Hepatocyte (in vitro differentiated cells): ENCODE measurements at regions not wholly inside any gene's neighbourhood (a gene's known extent, or its start where the extent isn't known, plus 50 kb on each side); places are given as distances from the start of the nearest gene placed in this dataset.

ENCODE experiments used
- DNase-seq: peaks from one replicate; pipeline ENCODE4 v3.0.0-alpha.2; 2016; ENCODE audit warnings: low spot score
- H2AFZ ChIP-seq: fragments of 200-600 bp; sonication (generic); 2 replicates; pipeline ENCODE4 v1.6.0; 2016; ENCODE audit warnings: antibody characterized with exemption, mild to moderate bottlenecking
- H3K27ac ChIP-seq: fragments of 200-600 bp; sonication (generic); 2 replicates; pipeline ENCODE4 v1.5.1; 2016; ENCODE audit warnings: mild to moderate bottlenecking
- H3K27me3 ChIP-seq: fragments of 200-600 bp; sonication (generic); 2 replicates; pipeline ENCODE4 v1.6.1; 2016
- H3K36me3 ChIP-seq: fragments of 200-600 bp; sonication (generic); replicated peaks from 2 replicates; pipeline ENCODE4 v1.5.1; 2016; ENCODE audit warnings: low read depth; ENCODE audit not compliant: insufficient read depth
- H3K4me1 ChIP-seq: fragments of 200-600 bp; sonication (generic); 2 replicates; pipeline ENCODE4 v1.5.1; 2016; ENCODE audit warnings: mild to moderate bottlenecking, moderate library complexity; ENCODE audit not compliant: insufficient read depth
- H3K4me2 ChIP-seq: fragments of 200-600 bp; sonication (generic); 2 replicates; pipeline ENCODE4 v1.6.0; 2016
- H3K4me3 ChIP-seq: fragments of 200-600 bp; sonication (generic); 2 replicates; pipeline ENCODE4 v1.5.1; 2016; ENCODE audit warnings: mild to moderate bottlenecking
- H3K79me2 ChIP-seq: fragments of 200-600 bp; sonication (generic); 2 replicates; pipeline ENCODE4 v1.6.0; 2017; ENCODE audit warnings: mild to moderate bottlenecking
- H3K9me2 ChIP-seq: fragments of 200-600 bp; sonication (generic); replicated peaks from 2 replicates; pipeline ENCODE4 v1.6.0; 2017; ENCODE audit warnings: mild to moderate bottlenecking; ENCODE audit not compliant: insufficient read depth
- H3K9me3 ChIP-seq: fragments of 200-600 bp; sonication (generic); 2 replicates; pipeline ENCODE4 v1.5.1; 2016; ENCODE audit warnings: low read depth, mild to moderate bottlenecking
- H4K20me1 ChIP-seq: fragments of 200-600 bp; sonication (generic); 2 replicates; pipeline ENCODE4 v1.6.0; 2016; ENCODE audit warnings: mild to moderate bottlenecking; ENCODE audit not compliant: insufficient read depth, poor library complexity, severe bottlenecking
- EZH2 ChIP-seq: fragments of 200-600 bp; sonication (generic); IDR thresholded peaks from 2 replicates; pipeline ENCODE4 v1.6.1; 2016; ENCODE audit warnings: antibody characterized with exemption, mild to moderate bottlenecking, borderline replicate concordance
- EZH2phosphoT487 ChIP-seq: fragments of 200-600 bp; sonication (generic); IDR thresholded peaks from one replicate; pipeline ENCODE4 v1.6.1; 2018; ENCODE audit warnings: antibody characterized with exemption, mild to moderate bottlenecking, low read depth, moderate library complexity; ENCODE audit not compliant: unreplicated experiment, severe bottlenecking
- WGBS: methylation state at CpG from one replicate; pipeline ENCODE4 v1.1.6; 2016; ENCODE audit warnings: low lambda C conversion rate; ENCODE audit errors: missing lambda C conversion rate; 5-methylcytosine and 5-hydroxymethylcytosine counted together
- TF ChIP-seq, protein P1 (sequence below): fragments of 200-600 bp; sonication (generic); IDR thresholded peaks from 2 replicates; pipeline ENCODE4 v1.5.1; 2016; ENCODE audit warnings: antibody characterized with exemption, mild to moderate bottlenecking; ENCODE audit not compliant: poor library complexity

DNA sequence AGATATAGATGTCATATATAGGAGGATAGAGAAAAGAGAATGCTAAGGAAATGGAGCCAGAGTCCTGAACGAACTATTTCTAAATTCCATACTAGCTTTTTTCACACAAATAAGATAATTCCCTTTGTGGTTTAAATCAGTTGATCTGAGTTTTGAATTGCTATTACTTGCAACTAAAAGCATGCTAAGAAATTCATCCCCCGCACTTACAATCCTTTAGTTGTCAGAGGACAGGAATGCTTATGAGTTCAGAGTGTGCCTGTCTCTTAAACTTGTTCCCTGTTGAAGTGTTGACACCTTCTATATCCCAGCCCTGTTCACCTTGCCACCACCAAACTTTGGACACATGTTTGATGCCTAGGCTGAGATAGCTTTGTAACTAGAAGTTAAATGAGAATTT is 406.2 kb downstream of the METTL15 start:
- TF ChIP-seq EZH2phosphoT487, result no peak
- TF ChIP-seq, protein P1, sequence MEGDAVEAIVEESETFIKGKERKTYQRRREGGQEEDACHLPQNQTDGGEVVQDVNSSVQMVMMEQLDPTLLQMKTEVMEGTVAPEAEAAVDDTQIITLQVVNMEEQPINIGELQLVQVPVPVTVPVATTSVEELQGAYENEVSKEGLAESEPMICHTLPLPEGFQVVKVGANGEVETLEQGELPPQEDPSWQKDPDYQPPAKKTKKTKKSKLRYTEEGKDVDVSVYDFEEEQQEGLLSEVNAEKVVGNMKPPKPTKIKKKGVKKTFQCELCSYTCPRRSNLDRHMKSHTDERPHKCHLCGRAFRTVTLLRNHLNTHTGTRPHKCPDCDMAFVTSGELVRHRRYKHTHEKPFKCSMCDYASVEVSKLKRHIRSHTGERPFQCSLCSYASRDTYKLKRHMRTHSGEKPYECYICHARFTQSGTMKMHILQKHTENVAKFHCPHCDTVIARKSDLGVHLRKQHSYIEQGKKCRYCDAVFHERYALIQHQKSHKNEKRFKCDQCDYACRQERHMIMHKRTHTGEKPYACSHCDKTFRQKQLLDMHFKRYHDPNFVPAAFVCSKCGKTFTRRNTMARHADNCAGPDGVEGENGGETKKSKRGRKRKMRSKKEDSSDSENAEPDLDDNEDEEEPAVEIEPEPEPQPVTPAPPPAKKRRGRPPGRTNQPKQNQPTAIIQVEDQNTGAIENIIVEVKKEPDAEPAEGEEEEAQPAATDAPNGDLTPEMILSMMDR, result no peak
- no peak for TF ChIP-seq EZH2
- no peak for DNase-seq
- H3K9me2 ChIP-seq, result no peaks in the 10 kb centered on the region
- H3K79me2 ChIP-seq, result no peaks in the 10 kb centered on the region
- H3K4me2 ChIP-seq, result no peak overlapping the region
- no peak overlapping the region for H2AFZ ChIP-seq
- H3K27ac ChIP-seq, result no peak overlapping the region
- H3K4me3 ChIP-seq, result no peak overlapping the region
- H3K9me3 ChIP-seq, result no peaks in the 10 kb centered on the region
- H4K20me1 ChIP-seq, result no peaks in the 10 kb centered on the region
- no peaks in the 10 kb centered on the region for H3K27me3 ChIP-seq
- 96% methylated on average over 2 of the region's 2 CpGs for WGBS
- H3K4me1 ChIP-seq, result no peaks in the 10 kb centered on the region
- H3K36me3 ChIP-seq, result no peaks in the 10 kb centered on the region

DNA sequence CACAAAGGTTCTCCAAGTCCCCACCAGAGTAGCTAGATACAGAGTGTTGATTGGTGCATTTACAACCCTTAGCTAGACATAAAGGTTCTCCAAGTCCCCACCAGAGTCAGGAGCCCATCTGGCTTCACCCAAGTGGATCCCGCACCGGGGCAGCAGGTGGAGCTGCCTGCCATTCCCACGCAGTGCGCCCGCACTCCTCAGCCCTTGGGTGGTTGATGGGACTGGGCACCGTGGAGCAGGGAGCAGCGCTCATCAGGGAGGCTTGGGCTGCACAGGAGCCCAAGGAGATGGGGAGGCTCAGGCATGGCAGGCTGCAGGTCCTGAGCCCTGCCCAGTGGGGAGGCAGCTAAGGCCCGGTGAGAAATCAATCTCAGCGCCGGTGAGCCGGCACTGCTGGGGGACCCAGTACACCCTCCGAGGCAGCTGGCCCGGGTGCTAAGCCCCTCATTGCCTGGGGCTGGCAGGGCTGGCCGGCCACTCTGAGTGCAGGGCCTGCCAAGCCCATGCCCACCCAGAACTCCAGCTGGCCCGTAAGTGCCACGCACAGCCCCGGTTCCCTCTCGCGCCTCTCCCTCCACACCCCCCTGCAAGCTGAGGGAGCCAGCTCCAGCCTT is 404.1 kb downstream of the METTL15 start:
- H3K79me2 ChIP-seq, result no peaks in the 10 kb centered on the region
- H3K4me3 ChIP-seq, result no peak overlapping the region
- H3K36me3 ChIP-seq, result no peaks in the 10 kb centered on the region
- H3K27me3 ChIP-seq, result no peaks in the 10 kb centered on the region
- no peaks in the 10 kb centered on the region for H3K9me3 ChIP-seq
- TF ChIP-seq EZH2 (no peak), EZH2phosphoT487 (no peak)
- TF ChIP-seq, protein P1, result no peak
- H3K4me2 ChIP-seq, result no peak overlapping the region
- over 99% methylated on average over 17 of the region's 19 CpGs for WGBS
- H3K27ac ChIP-seq, result no peak overlapping the region
- no peak for DNase-seq
- H4K20me1 ChIP-seq, result no peaks in the 10 kb centered on the region
- H3K4me1 ChIP-seq, result no peaks in the 10 kb centered on the region
- H3K9me2 ChIP-seq, result no peaks in the 10 kb centered on the region
- H2AFZ ChIP-seq, result no peak overlapping the region

DNA sequence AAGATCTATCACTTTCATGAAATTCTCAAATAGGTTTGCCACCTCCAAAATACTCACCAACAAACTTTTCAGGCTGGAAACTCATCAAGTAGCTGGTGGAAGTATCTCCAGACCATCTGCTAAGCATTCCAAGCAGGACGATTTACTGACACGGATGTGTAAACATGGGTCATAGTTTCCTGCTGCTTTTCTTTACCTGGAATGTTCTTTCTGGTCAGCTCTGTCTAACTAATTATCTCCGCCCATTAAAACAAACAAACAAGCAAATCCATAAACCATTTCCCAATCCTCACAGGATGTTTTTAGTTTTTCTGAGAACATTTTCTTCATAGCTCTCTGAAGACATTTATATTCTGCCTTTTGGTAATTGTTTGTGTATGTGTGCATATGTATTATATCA is 397.0 kb downstream of the METTL15 start:
- Histone ChIP-seq H3K4me1 (no peaks in the 10 kb centered on the region), H3K27me3 (no peaks in the 10 kb centered on the region), H3K4me3 (no peak overlapping the region), H4K20me1 (no peaks in the 10 kb centered on the region), H3K79me2 (no peaks in the 10 kb centered on the region), H3K9me2 (no peaks in the 10 kb centered on the region), H3K9me3 (no peaks in the 10 kb centered on the region), H3K27ac (no peak overlapping the region), H3K36me3 (no peaks in the 10 kb centered on the region), H3K4me2 (no peak overlapping the region), H2AFZ (no peak overlapping the region)
- TF ChIP-seq EZH2 (no peak), EZH2phosphoT487 (no peak)
- TF ChIP-seq, protein P1, result no peak
- WGBS, result 66% methylated on average over 3 of the region's 3 CpGs
- no peak for DNase-seq
